ENCODE measurements at regions not wholly inside any gene's neighbourhood (a gene's known extent, or its start where the extent isn't known, plus 50 kb on each side); places are given as distances from the start of the nearest gene placed in this dataset.

- TF ChIP-seq RAD21 (IDR thresholded peaks at IDR 0.05 in 1 of 2, conservative IDR thresholded peaks at IDR 0.05 in 1 of 2; ENCODE audit: low read depth in 2 of 2, low read length in 2 of 2) (no peak), ATF2 (IDR thresholded peaks at IDR 0.05; ENCODE audit: low read length) (no peak), EGR1 (IDR thresholded peaks at IDR 0.05; ENCODE audit: borderline replicate concordance, low read depth, low read length) (no peak), RNF2 (IDR thresholded peaks at IDR 0.05; ENCODE audit: borderline replicate concordance, low read depth, low read length, missing control alignments, poor library complexity, severe bottlenecking) (no peak)
These were observed 308.1 kb downstream of the CTH start (continued) for GRCh38 chr1:70719154-70719553.
